Fibroblast of skin of abdomen (primary cell): ENCODE measurements at regions not wholly inside any gene's neighbourhood (a gene's known extent, or its start where the extent isn't known, plus 50 kb on each side); places are given as distances from the start of the nearest gene placed in this dataset.
A peak's percentile ranks its signal among the peaks of the same experiment; 100 is the strongest.

Experiments used
- DNase-seq: peaks from one replicate; pipeline ENCODE4 v3.0.0-alpha.2; 2013

DNA sequence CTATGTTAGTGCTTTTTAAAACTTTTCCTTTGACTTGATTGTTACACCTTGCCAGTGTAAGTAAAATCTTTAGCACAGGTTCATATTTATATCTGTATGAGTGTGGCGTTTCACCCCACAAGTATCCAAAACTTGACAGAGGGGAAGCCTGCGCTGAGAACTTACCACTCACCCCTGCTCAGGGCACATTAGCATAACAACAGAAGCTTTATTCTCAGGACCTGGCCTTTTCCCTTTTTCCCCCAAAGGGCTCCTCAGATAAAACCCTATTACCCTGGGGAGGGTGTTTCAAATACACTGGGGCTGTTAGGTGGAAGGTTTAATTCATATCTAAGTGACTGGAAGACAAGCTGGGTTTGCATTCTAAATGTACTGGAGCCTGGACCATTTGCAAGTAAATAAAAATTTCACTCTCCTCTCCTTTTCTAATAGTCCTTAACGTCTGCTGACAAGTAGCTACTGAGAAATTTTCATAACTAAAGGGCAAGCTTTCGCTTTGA, 276.6 kb downstream of the RNF152 start:
- no peak for DNase-seq

DNA sequence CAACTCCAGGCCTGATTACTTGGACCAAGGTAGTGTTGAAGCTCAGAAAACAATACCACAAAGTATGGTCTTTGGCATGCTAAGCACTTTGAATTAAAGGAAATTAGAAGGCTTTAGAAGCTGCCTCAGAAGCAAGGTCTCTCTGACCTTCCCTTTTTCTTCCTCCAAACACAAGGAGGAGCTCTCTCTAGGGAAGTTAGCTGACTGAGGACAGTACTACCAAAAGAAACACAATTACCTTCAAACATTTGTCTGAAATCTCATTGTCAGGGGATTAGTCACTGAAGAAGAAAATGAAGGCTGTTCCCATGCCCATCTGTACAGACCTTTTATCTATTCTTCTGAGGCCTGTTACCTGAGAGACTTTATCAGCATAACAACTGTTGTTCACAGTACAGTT, 279.3 kb downstream of the CDH20 start:
- no peak for DNase-seq

GRCh38 chr18:61609131-61609530, 275.9 kb downstream of the CDH20 start:
- peak; percentile 45 for DNase-seq

DNA sequence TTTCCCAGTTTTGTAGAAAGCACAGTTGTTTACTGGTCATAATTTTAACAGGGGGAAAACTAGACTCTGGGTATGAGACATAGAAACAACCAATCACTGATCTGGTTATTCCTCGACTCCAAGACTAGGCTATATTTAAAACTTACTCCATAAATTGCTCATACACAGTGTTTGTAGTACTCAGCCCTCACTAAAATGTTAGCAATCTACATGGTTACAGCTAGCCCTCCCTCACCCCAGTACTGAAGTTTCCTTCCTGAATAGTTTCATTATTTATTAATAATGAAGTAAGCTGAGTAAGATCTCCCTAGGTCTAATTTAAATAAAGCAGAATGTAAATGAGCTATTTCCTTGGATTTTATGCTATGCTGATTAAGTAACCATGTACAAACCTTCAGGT, 275.1 kb downstream of the CDH20 start:
- DNase-seq = no peak

- DNase-seq = no peak
These were observed 274.6 kb downstream of the CDH20 start for GRCh38 chr18:61607867-61608266.

DNA sequence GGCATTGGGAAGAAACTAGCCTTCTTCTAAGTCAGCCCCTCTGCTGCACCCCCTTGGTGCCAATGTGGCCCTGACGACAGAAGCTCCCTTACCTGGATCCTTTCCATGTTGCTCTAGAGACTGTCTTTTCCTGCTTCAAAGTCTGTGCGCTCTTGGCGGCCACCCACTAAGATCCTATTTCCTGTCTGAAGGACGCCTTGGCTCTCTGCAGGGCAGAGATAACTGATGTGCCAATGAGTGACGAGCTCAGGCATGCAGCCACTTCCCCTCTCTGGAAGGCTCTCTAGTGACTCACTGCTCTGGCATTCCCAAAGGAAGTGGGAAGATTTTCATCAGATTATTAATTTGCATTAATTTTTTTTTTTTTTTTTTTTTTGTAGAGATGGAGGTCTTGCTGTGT, 273.5 kb downstream of the CDH20 start:
- DNase-seq = peak; percentile 97

DNA sequence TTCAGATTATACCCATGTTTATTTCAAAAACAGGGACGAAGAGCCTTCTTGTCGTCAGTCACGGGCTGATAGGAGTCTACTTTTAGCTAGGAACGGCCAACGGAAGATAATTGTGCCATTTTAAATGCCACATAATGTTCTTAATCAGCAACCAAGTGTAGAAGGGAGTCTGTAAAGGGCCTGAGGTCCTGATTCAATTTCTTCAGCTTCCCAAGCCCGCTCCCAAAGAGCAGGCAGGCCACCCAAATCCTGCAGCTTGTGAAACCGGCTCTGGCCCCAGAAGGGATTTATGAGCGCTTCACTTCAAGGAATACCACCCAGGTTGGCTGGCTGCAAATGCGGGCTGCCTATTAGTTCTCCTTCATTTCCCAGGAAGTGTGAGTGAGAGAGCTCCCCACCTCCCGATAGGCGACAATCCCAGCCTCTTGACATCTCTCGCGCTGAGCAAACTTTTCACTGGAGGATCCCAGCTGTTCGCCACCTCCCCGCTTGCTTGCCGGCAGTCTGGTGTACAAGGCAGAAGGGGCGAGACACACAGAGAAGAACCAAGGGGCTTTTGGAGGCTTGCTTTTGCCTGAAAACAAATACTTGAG, 272.9 kb downstream of the CDH20 start:
- DNase-seq = peak; percentile 84

GRCh38 chr18:61605376-61606067, 272.3 kb downstream of the CDH20 start:
- no peak for DNase-seq
